HL-60 (cell line): ENCODE measurements at regions not wholly inside any gene's neighbourhood (a gene's known extent, or its start where the extent isn't known, plus 50 kb on each side); places are given as distances from the start of the nearest gene placed in this dataset.

Experiments used
- DNase-seq, 2 experiments: peaks; one replicate each; pipeline ENCODE4 v3.0.0-alpha.2; 2010 to 2020; ENCODE audit warnings: low read depth in 1 of 2, low spot score in 1 of 2
- H3K27ac ChIP-seq: fragments of 250-450 bp; sonication (Bioruptor Pico); replicated peaks from 2 replicates; pipeline ENCODE4 v1.5.1; 2020; ENCODE audit warnings: mild to moderate bottlenecking, moderate library complexity
- H3K27me3 ChIP-seq: fragments of 250-450 bp; sonication (Bioruptor Pico); 2 replicates; pipeline ENCODE4 v1.5.1; 2021; ENCODE audit warnings: mild to moderate bottlenecking, moderate library complexity; ENCODE audit not compliant: insufficient read depth, poor library complexity, severe bottlenecking
- H3K4me3 ChIP-seq: replicated peaks from 2 replicates; pipeline ENCODE4 v1.5.1; 2011; ENCODE audit warnings: mild to moderate bottlenecking, control low read depth, low read length; ENCODE audit not compliant: insufficient read depth
- CTCF ChIP-seq: IDR thresholded peaks from one replicate; pipeline ENCODE4 v1.5.1; 2011; ENCODE audit warnings: low read length, control low read depth, inconsistent platforms; ENCODE audit not compliant: insufficient read depth
- GABPA ChIP-seq: IDR thresholded peaks from 2 replicates; pipeline ENCODE4 v1.6.1; 2012; ENCODE audit warnings: low read depth
- POLR2AphosphoS5 ChIP-seq: IDR thresholded peaks from 2 replicates; pipeline ENCODE4 v1.6.1; 2012; ENCODE audit warnings: low read depth
- REST ChIP-seq: IDR thresholded peaks from 2 replicates; pipeline ENCODE4 v1.6.1; 2012; ENCODE audit warnings: low read depth; ENCODE audit not compliant: insufficient replicate concordance
- SPI1 ChIP-seq: IDR thresholded peaks from 2 replicates; pipeline ENCODE4 v1.6.1; 2012; ENCODE audit warnings: low read depth, mild to moderate bottlenecking, borderline replicate concordance

GRCh38 chr1:36532810-36533401 is 50.2 kb upstream of the CSF3R start:
- Histone ChIP-seq H3K4me3 (no peak overlapping the region), H3K27ac (no peak overlapping the region), H3K27me3 (no peaks in the 10 kb centered on the region)
- DNase-seq = no peak
- TF ChIP-seq CTCF = no peak
- no peak for TF ChIP-seq GABPA
- no peak for TF ChIP-seq SPI1
- no peak for TF ChIP-seq REST
- TF ChIP-seq POLR2AphosphoS5 = no peak
